Stimulated activated CD8-positive, alpha-beta memory T cell treated with anti-CD3 and anti-CD28 coated beads, Interleukin-12 subunit alpha, Interleukin-12 subunit beta, amount 100 ng/mL, for 4 hours (primary cell): ENCODE measurements at regions not wholly inside any gene's neighbourhood (a gene's known extent, or its start where the extent isn't known, plus 50 kb on each side); places are given as distances from the start of the nearest gene placed in this dataset.

Experiments used
- DNase-seq: peaks from one replicate; pipeline ENCODE4 v3.0.0-alpha.2; 2020; ENCODE audit warnings: low read depth

DNA sequence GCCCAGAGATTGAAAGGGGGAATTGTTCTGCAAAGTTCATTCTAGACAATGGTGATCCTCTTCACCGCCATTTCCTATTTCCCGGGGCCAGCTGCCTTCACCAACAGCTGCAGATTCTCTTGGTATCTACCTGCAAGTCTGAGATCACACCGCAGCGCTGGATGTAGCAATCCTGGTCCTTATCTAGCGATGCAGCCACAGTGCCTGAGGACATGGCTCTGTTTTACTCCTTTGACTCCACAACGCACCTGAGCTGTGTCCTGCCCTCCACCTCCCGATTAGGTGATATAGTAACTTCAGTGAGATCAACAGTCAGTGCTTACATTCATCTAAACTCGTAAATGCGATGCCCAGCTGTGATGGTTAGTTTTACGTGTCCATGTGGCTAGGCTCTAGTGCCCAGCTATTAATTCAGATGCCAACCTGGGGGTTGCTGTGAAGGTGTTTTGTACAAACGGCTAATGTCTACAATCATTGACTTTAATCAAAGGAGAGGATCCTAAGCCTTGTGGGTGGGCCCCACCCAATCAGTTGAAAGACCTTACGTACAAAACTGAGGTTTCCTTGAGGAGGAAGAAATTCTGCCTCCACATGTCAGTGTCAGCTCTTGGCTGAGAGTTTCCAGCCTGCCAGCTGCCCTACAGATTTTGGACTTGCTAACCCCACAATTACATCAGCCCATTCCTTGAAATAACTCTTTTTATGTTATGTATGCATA is 189.8 kb downstream of the SH3BP4 start:
- DNase-seq = no peak

DNA sequence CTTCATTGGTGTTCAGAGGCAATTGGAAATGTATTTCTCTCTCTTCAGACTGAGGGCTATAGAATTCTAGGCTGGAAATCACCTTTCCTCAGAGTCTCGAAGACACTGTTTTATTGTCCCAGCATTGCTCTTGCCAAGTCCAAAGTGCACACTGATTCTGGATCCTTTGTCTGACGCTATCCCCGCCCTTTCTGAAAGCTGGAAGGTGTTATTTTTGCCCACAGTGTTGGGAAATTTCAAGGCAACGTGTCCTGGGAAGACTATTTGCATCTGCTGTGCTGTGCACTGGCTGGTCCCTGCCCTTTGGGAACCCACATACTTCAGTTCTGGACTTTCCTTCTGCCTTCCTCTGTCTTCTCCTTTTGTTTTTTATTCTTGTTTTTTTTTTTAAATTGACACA is 190.8 kb downstream of the SH3BP4 start:
- DNase-seq = no peak

DNA sequence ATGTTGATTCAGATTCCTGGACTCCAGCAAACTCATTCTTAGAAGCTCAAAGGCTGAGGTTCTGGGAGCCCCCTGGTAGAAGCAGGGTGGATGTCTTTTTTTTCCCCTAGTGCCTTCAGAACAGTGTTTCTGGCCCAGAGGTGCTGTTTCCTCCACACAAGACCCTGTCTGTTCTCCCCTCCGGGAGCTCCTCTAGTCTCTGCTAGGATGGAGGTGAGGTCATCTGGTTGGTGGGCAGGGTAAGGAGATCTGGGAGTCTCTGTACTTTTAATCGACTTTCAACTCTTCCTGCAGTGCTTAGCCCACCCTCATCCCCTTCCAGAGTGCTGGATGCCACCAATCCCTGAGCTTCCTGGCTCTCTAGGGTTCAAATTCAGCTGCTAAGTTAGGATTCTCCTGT is 192.0 kb downstream of the SH3BP4 start:
- DNase-seq = no peak

DNA sequence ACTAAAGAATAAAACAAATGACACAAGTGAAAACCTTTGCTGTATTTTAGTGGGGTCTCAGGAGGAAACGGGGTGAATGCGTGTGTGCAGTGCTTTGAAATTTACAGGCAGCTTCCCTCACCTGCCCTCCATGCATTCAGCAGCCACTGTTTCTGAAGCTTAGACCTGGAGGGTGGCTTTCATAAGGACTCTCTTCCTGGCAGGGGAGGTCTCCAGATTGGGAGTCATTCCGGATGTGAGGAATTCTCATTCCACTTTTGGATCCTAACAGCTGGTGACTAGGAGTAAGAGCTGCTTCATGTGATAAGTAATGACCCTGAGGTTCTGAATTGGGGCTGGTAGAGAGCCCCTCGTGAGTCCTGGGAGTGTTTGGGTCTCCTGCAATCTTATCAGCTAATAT is 192.5 kb downstream of the SH3BP4 start:
- DNase-seq = no peak

DNA sequence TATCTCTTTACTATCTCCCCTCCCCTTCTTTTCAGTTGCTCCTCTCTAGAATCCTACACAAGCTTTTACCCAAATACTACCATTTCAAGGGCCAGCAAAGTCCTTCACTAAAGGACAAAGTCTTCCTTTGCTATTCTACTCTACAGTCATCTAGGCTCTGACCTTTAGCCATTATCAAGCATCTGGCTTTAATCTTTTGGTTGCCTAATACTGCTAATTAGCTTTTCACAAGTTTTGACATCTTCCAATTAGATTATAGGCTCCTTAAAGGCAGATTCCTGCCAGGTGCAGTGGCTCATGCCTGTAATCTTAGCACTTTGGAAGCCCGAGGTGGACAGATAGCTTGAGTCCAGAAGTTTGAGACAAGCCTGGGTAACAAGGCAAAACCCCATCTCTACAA is 194.4 kb downstream of the SH3BP4 start:
- no peak for DNase-seq

DNA sequence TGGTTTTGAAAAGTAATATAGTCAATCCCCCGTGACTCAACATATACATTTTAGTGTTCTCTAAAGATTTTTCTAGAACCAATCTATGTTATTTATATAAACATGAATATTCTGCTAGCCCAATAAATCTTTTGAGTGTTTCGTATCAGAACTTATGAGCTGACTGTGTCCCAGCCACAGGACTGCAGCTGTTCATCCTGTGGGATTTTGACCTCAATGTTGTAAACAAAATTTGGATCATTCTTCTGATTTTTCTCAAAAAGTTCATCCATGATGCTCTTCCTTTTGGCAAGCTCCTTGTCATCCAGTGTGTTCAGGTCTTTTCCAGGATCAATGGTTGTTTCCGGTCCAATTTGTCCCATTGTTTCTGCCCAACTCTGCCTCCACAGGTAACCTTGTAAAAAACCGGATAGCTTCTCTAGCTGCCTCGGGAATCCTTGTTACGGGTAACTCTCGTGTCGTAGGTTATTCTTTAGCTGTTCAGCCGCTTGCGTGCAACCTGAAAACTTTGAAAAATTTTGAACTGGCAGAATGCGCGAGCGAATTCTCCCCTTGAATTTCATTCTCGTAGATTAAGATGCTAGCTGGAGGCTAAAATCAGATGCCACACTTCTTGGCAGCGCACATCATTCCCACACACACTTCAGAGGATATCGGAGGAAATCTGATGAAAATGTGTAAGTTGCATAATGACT is 195.2 kb downstream of the SH3BP4 start:
- DNase-seq = no peak

DNA sequence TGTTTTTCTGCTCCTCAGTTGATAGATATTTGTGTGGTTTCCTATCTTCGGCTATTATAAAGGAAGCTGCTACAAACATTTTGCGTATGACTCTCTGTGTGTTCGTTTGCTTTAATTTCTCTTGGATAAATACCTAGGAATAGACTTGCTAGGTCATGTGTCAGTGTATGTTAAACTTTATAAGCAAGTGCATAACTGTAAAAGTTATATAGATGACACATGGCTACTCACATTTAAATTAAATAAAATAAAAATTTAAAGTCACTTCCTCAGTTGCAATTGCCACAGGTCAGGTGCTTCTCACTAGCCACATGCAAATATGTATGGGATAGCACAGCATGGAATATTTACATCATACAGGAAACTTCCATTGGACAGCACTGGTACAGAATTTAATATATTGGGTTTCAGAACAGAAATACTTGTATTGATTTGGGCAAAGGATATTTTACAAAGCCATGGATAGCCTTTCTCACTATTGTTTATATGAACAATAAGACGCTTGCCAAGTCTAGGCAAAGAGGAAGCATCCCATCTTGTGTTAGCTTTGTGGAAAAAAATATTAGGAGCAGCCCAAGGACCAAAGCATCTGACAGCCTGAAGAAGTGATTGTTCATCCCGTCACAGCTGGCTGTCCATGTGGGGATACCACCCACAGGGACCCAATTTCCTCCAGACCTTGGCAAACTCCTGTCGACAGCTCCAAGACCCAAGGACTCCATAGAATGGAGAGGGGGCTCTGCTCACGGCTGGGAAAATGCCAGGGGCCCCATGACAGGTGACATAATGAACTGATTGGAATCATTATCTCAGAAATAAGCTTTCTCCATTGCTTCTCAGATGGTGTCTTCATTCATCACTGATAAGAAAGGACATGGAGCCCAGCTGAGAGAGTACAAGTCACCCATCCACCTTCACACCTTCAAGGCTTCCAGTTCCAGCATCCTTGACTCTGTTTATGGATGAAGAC is 196.7 kb downstream of the SH3BP4 start:
- no peak for DNase-seq

DNA sequence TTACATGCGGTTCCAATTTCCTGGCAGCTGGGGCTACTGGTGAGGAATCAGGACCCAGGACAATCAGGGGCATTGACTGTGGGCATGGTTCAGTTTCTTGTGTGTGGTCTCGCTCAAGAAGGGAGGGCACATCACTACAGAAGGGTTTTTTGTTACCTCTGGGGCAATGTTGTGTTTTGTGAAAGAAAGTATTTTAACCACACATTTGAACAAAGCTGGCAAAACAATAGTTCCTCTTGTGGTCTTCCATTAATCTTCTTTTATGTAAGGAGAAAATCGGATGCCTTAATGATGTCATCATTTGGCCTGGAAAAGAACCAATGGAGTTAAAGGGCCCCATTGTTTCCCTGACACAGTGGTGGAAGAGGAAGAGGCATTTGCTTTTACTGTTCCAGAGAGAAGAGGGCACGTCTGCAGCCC is 197.4 kb downstream of the SH3BP4 start:
- no peak for DNase-seq

DNA sequence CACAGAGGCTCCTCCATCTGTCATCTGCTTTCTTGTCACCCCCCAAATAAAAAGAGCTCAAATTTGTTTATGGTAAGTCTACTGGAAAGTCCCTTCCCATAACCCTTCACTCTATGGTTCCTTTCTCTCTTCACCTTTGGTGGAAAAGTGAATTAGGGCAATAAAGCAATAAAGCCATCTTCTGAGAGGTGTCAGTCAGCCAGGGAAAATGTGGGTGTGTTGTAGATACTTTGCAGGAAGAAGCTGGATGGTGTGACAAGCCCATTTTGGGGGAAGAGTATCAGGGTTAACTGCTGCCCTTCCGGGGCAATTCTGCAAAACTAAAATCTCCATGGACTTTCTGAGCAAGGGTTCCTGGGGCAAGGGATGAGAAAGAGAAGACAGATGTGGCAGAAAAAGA is 197.9 kb downstream of the SH3BP4 start:
- no peak for DNase-seq

DNA sequence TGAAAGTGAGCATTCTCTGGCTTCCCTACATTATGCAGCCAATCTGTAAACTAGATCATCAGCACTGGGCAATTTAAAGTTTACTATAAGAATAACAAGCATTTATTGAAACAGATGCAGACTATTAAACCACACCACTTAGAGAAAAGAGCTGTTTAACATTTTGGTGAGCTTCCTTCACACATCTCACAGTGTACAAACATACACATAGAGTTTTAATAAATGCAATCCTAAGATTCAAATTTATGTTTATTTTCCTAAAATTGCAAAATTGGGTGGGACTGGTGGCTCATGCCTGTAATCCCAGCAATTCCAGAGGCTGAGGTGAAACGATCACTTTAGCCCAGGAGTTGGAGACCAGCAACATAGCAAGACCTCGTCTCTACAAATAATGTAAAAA is 199.3 kb downstream of the SH3BP4 start:
- DNase-seq = no peak

DNA sequence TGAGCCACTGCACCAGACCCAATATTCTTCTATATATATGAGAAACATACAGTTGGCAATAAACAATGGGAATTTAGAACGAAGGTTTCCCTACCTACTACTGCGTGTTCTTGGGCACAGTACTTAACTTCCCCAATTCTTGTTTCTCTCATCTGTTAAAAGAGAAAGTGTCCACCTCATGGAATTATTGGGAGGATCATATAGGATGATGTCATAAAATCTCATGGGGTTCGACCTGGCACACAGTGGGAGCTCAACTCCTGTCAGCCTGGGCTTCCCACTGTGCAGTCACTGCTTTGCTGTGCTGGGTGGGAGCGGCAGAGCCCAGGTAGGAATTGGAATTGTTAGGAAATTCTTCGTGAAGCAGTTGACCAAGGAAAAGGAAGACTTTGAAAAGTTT is 203.3 kb downstream of the SH3BP4 start:
- no peak for DNase-seq

DNA sequence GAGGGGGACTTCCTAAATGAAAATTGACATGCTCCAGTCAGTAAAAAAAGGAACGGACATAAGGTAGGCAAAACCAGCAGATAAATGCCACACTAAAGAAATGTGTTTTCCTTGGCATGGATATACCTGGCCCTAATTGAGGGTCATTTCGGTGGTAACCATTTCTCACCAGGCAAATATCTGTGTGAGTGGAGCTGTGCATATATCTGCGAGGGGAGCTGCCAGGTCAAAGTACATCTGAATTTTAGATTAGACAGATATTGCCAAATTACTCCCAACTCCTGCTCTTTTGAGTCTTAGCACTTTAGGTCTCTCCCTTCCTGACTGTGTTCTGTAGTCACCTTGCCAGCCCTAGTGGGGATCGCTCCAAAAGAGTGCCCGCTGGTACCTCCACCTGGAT is 204.2 kb downstream of the SH3BP4 start:
- DNase-seq = no peak

DNA sequence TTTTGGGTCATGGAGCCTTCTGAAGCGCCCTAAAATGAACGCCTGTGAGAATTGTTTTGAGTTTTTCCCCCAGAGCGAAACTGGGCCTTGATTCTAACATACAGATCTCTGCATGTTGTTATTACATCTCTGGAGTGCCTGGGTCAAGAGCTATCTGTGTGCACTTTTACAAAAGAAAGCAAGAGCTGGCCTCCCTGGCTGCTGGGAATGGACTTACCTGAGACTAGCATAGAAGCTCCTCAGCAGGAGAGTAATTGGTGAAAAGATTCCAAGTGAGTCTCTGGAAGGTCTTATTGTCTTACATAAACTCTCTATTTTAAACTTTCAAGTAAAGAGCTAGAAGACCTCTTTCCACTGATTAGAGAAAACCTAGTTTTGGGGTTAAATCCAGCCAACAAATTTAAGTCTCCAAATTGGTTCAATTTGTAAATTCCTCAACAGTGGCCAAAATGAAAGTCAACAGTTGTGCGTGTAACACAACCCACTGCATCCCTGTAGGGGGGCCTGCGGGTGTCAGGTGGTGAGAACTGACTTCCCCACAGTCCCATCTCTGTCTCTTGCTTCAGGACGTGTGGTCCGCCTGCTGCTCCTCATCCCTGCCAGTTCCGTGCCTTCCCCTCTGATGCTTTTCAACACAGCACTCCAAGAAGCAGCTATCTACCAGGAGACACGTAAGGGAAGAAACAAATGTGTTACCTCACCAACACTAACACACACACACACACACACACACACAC is 206.1 kb downstream of the SH3BP4 start:
- no peak for DNase-seq

DNA sequence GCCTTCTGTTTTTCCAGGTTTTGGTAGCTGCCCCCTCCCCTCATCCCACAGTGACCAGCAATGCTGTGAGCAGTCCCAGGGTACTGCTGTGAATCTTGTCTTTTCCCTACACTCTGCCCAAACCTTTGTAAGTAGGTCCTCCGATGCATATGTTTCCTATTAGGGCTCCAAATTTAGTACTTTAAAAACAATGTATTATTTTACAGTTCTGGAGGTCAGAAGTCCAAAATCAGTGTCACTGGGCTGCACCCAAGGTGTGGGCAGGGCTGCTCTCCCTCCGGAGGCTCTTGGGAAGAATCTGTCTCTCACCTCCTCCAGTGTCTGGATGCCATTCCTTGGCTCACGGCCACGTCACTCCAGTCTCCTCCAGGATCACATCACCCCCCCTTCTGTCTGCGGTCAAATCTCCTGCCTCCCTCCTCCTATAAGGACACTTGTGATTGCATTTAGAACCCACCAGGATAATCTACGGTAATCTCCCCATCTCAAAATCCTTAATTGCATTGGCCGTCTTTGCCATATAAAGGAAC is 208.5 kb downstream of the SH3BP4 start:
- no peak for DNase-seq

DNA sequence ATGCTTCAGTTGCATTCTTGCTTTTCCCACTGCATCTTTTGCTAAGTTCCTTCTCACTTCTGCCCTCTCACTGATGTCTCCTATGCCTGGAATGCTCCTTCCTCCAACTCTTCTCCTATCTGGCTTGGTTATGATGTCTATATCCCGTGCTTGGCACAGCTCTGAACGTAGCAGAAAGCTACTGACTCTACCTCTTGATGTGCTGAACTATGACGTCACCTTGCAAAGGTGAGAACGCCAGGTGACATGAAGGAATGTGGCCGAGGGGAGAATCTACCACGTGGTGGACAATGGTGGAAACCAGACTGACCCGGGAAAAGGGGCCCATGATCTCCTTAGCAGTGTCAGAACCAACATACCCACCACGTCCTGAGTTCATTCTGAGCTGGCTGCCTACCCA is 209.7 kb downstream of the SH3BP4 start:
- DNase-seq = no peak

DNA sequence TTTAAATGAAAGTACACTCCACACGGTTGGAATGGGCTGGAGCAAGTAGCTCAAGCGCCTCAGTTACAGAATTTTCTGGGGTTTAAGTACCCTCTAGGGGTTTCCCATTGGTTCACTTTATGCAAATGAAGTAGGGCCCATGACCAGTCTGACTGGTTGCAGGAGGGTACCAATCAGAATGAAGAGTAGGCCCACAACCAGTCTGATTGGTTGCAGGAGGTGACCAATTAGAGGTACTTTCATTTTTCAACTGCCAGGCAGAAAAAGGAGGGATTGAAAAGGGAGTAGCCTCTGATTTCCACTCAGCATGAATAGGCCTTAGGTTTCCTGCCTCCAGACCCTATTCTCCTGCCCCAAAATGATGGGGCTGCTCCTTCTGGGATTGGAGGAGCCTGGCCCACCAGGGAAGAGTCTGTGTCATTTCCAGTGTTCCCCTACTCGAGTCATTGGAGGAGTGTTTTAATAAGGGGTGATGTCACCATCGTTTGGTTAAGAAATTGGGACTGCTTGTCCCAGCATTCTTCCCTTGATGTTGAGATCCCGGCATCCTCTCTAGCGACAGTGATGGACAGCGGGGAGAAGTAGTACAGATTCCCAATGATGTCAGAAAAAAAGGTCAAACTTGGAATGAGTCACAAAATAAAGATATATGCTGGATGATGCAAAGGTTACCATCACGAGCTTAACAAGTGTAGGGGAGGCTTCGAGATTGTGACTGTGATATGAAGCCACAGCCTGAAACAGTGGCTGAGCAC is 210.4 kb downstream of the SH3BP4 start:
- DNase-seq = no peak

DNA sequence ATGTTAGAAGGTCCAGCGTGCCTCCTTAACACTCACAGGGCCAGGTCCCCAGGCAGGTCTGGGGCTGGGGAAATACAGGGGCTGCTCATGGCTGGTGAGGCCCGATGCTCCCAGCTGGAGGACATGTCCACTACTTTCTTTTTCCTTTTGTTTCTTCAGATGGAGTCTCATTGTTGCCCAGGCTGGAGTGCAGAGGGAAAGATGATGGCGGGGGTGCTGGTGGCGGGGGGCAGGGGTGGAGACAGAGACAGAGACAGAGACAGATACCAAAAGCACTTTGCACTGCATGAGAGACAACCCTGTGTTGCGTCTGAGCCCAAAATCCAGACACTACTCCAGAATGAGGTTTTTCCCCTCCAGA is 211.0 kb downstream of the SH3BP4 start:
- no peak for DNase-seq

DNA sequence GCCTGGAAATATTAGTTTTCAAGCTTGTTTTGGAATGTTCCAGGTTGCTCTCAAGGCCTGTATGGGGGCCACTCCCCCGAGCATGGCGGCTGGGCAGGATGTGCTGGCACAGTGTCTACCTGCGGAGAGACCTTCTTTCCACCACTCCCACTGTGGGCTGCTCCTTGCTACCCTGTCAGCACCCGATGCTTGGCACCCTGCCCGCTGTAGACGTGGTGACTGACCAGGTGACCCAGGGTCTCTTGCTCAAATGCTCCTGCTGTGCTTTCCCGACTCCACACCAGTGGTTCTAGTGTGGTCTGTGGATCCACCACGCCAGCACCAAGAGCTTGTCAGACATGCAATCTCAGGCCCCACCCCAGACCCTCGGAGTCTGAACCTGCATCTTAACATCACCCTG is 213.3 kb downstream of the SH3BP4 start:
- no peak for DNase-seq

DNA sequence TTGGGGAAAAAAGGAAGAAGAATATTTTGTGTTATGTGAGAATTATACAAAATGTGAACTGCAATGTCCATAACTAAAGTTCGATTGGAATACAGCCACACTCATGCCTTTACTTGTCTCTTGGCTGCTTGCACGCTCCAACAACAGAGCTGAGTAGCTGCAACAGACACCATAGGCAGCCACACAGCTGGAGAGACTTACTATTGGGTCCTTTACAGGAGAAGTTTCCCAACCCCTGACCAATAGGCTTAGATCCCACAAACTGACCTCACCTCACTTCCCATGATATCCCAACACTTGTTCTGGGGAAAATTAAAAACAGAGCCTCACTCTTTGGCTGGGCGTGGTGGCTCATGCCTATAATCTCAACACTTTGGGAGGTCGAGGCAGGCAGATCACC is 213.8 kb downstream of the SH3BP4 start:
- no peak for DNase-seq

DNA sequence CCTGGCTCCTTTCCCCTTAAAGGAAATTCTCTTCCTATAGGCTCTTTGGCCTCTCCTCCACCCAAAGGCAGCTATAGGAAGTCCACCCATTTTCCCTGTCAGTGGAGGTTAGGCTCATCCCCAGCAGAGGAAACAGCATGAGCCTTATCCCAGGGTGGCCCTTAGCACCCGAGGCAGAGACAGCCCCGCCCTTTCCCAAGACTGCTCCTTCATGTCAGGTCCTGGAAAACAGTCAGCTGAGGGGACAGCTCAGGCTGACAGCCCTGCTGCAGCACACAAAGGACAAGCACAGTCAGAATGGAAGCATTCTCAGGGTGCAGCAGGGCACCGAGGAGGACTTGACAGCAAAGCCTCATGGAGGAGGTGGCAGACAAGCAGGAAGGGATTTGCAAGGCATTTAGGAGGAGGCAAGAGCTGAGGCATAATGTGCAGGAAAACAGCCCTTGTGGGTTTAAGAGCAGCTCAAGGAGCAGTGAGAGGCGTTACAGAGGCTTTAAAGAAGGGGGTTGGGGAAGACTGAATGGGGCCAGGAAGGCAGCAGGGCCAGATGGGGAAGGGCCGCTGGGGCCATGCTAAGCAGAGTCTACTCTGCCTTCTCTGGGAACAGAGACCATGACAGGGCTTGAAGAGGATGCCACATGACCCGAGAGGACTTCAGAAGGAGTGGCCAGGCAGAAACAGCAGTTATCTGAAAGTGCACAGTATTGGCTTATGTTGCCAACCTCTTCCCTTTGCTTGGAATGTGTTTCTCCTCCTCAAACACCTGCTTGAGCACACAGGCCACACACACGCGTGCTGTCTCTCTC is 216.6 kb downstream of the SH3BP4 start:
- DNase-seq = no peak
